NB4 (cell line): ENCODE measurements at regions not wholly inside any gene's neighbourhood (a gene's known extent, or its start where the extent isn't known, plus 50 kb on each side); places are given as distances from the start of the nearest gene placed in this dataset.

Source experiments
- CTCF ChIP-seq: IDR thresholded peaks from one replicate; pipeline ENCODE4 v1.5.1; 2012; ENCODE audit warnings: low read depth, low read length
- MYC ChIP-seq: IDR thresholded peaks from 2 replicates; pipeline ENCODE4 v1.6.1; 2011; ENCODE audit warnings: low read depth, low read length
- POLR2A ChIP-seq: IDR thresholded peaks from 2 replicates; pipeline ENCODE4 v1.6.1; 2011; ENCODE audit warnings: mild to moderate bottlenecking; ENCODE audit not compliant: insufficient read length; ENCODE audit errors: extremely low read depth

GRCh38 chr10:55466806-55467504 is 665.9 kb upstream of the PCDH15 start:
- TF ChIP-seq CTCF, result no peak
- TF ChIP-seq MYC, result no peak
- TF ChIP-seq POLR2A, result no peak
